ENCODE measurements at regions not wholly inside any gene's neighbourhood (a gene's known extent, or its start where the extent isn't known, plus 50 kb on each side); places are given as distances from the start of the nearest gene placed in this dataset.

GRCh38 chr7:28312948-28313347 is 99.4 kb upstream of the CREB5 start:
- FAIRE-seq (no peak), DNase-seq (ENCODE audit: insufficient read length, low spot score) (no peak)
- TF ChIP-seq CTCF (IDR thresholded peaks at IDR 0.05; ENCODE audit: insufficient read depth, missing control alignments), result no peak

- FAIRE-seq (no peak), DNase-seq (ENCODE audit: insufficient read length, low spot score) (no peak)
- TF ChIP-seq CTCF (IDR thresholded peaks at IDR 0.05; ENCODE audit: insufficient read depth, missing control alignments), result no peak
These were observed 97.5 kb upstream of the CREB5 start for GRCh38 chr7:28314841-28315240.

GRCh38 chr7:28315565-28316410 is 96.5 kb upstream of the CREB5 start:
- FAIRE-seq, result no peak
- no peak for DNase-seq (ENCODE audit: insufficient read length, low spot score)
- no peak for TF ChIP-seq CTCF (IDR thresholded peaks at IDR 0.05; ENCODE audit: insufficient read depth, missing control alignments)

GRCh38 chr7:28316489-28316888 is 95.8 kb upstream of the CREB5 start:
- DNase-seq (ENCODE audit: insufficient read length, low spot score) (no peak), FAIRE-seq (no peak)
- no peak for TF ChIP-seq CTCF (IDR thresholded peaks at IDR 0.05; ENCODE audit: insufficient read depth, missing control alignments)

- DNase-seq (ENCODE audit: insufficient read length, low spot score) (no peak), FAIRE-seq (no peak)
- TF ChIP-seq CTCF (IDR thresholded peaks at IDR 0.05; ENCODE audit: insufficient read depth, missing control alignments), result no peak
These were observed 94.1 kb upstream of the CREB5 start for GRCh38 chr7:28318101-28318762.

GRCh38 chr7:28323833-28324232 is 88.5 kb upstream of the CREB5 start:
- TF ChIP-seq CTCF (IDR thresholded peaks at IDR 0.05; ENCODE audit: insufficient read depth, missing control alignments), result no peak
- DNase-seq (ENCODE audit: insufficient read length, low spot score) (no peak), FAIRE-seq (no peak)

GRCh38 chr7:28328146-28328545 is 84.2 kb upstream of the CREB5 start:
- DNase-seq (ENCODE audit: insufficient read length, low spot score) (no peak), FAIRE-seq (no peak)
- TF ChIP-seq CTCF (IDR thresholded peaks at IDR 0.05; ENCODE audit: insufficient read depth, missing control alignments), result no peak
